ENCODE measurements at regions not wholly inside any gene's neighbourhood (a gene's known extent, or its start where the extent isn't known, plus 50 kb on each side); places are given as distances from the start of the nearest gene placed in this dataset.

- TF ChIP-seq ZNF146 (CRISPR knock-in tag; IDR thresholded peaks at IDR 0.05; ENCODE audit: unreplicated experiment) (no peak), ZNF311 (CRISPR knock-in tag; IDR thresholded peaks at IDR 0.05) (no peak), NCOA1 (IDR thresholded peaks at IDR 0.05; ENCODE audit: low read depth) (no peak), BRD9 (IDR thresholded peaks at IDR 0.05; ENCODE audit: low read depth, partially characterized antibody) (no peak), BMI1 (IDR thresholded peaks at IDR 0.05; ENCODE audit: low read length) (no peak), POLR2AphosphoS5 (IDR thresholded peaks at IDR 0.05; ENCODE audit: control insufficient read depth, insufficient read depth, low read depth, low read length) (no peak)
- TF ChIP-seq, protein P1, sequence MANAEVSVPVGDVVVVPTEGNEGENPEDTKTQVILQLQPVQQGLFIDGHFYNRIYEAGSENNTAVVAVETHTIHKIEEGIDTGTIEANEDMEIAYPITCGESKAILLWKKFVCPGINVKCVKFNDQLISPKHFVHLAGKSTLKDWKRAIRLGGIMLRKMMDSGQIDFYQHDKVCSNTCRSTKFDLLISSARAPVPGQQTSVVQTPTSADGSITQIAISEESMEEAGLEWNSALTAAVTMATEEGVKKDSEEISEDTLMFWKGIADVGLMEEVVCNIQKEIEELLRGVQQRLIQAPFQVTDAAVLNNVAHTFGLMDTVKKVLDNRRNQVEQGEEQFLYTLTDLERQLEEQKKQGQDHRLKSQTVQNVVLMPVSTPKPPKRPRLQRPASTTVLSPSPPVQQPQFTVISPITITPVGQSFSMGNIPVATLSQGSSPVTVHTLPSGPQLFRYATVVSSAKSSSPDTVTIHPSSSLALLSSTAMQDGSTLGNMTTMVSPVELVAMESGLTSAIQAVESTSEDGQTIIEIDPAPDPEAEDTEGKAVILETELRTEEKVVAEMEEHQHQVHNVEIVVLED (CRISPR knock-in tag; IDR thresholded peaks at IDR 0.05), result no peak
- H3K4me1 ChIP-seq (replicated peaks in 1 of 2; ENCODE audit: control insufficient read depth in 2 of 2, insufficient read depth in 2 of 2, low read length in 2 of 2), result no peaks in the 10 kb centered on the region
- no peak overlapping the region for H3K9ac ChIP-seq (ENCODE audit: insufficient read depth in 1 of 2, low read depth in 2 of 2, low read length in 2 of 2)
- no peaks in the 10 kb centered on the region for H3K9me3 ChIP-seq (replicated peaks; ENCODE audit: control insufficient read depth, insufficient read depth, low read depth, low read length)
- H3K9me1 ChIP-seq (ENCODE audit: control insufficient read depth, insufficient read depth, low read length), result no peaks in the 10 kb centered on the region
- WGBS (ENCODE audit: insufficient coverage, low coverage, missing lambda C conversion rate), result 1% methylated on average over 11 of the region's 15 CpGs
- H3K36me3 ChIP-seq (ENCODE audit: control insufficient read depth, insufficient read depth, low read length), result no peaks in the 10 kb centered on the region
- no peak overlapping the region for H2AFZ ChIP-seq (ENCODE audit: low read depth, low read length)
- H3K27me3 ChIP-seq (ENCODE audit: control insufficient read depth in 2 of 2, insufficient read depth in 2 of 2, low read length in 2 of 2), result no peaks in the 10 kb centered on the region
- ATAC-seq (no peak), FAIRE-seq (no peak), DNase-seq (ENCODE audit: extremely low read depth in 1 of 4, low spot score in 3 of 4) (no peak)
- in situ Hi-C loops (cut with MboI) (no loop called here), intact Hi-C loops (cut with micrococcal nuclease) (no loop called here)
- no peaks in the 10 kb centered on the region for H3K79me2 ChIP-seq (ENCODE audit: control insufficient read depth, insufficient read depth, low read length)
- CTCF ChIA-PET (ENCODE audit: low intra/inter-chr PET ratio), result no interaction called here
- no peaks in the 10 kb centered on the region for H4K20me1 ChIP-seq (replicated peaks; ENCODE audit: control insufficient read depth, insufficient read depth, low read length)
- no peak overlapping the region for H3K4me2 ChIP-seq (ENCODE audit: insufficient read depth, low read length)
- POLR2A ChIA-PET, result no interaction called here
- no peak overlapping the region for H3K4me3 ChIP-seq
- BruUV-seq (replicated peaks), result no TSS peak
- H3K27ac ChIP-seq (ENCODE audit: extremely low read depth, low read depth, low read length), result no peak overlapping the region
Measured at GRCh38 chr14:104499784-104500760, 79.5 kb upstream of the C14orf180 start.

All from K562 (cell line).